OCI-LY7 (cell line): ENCODE measurements at regions not wholly inside any gene's neighbourhood (a gene's known extent, or its start where the extent isn't known, plus 50 kb on each side); places are given as distances from the start of the nearest gene placed in this dataset.

Experiments
- BruUV-seq: library from RNA; stranded (reverse); fragments of 400-500 nt; replicated peaks from 2 replicates; lab custom pipeline; 2021; lab: Mats Ljungman, UMichigan
- CTCF ChIA-PET: fragments of 300-600 bp; sonication (Branson Sonifier 250); formaldehyde crosslinking; loops from one replicate; lab custom pipeline; 2022; ENCODE audit warnings: antibody characterized with exemption; ENCODE audit not compliant: unreplicated experiment; lab: Charles Lee
- POLR2A ChIA-PET: fragments of 300-600 bp; sonication (Branson Sonifier 250); formaldehyde crosslinking; loops from one replicate; lab custom pipeline; 2022; ENCODE audit warnings: antibody characterized with exemption; lab: Charles Lee
- DNase-seq: peaks from one replicate; pipeline ENCODE4 v3.0.0-alpha.2; 2015; ENCODE audit warnings: low spot score
- H2AFZ ChIP-seq: fragments of 200-600 bp; sonication (generic), shearing (Covaris generic); 2 replicates; pipeline ENCODE4 v1.6.1; 2014; ENCODE audit warnings: mild to moderate bottlenecking, antibody characterized with exemption, low read length, moderate library complexity
- H3K27ac ChIP-seq: fragments of 200-600 bp; sonication (generic); 2 replicates; pipeline ENCODE4 v1.5.1; 2014; ENCODE audit warnings: mixed run types, low read depth, mild to moderate bottlenecking, moderate library complexity, low read length, inconsistent platforms; ENCODE audit not compliant: poor library complexity, severe bottlenecking
- H3K36me3 ChIP-seq: fragments of 200-600 bp; sonication (generic); 2 replicates; pipeline ENCODE4 v1.6.1; 2014; ENCODE audit warnings: mild to moderate bottlenecking, antibody characterized with exemption, low read length, moderate library complexity, mixed read lengths; ENCODE audit not compliant: insufficient read depth
- H3K4me1 ChIP-seq: fragments of 200-600 bp; sonication (generic); 2 replicates; pipeline ENCODE4 v1.5.1; 2014; ENCODE audit warnings: mild to moderate bottlenecking, low read length; ENCODE audit not compliant: insufficient read depth, poor library complexity, severe bottlenecking
- H3K4me2 ChIP-seq: fragments of 200-600 bp; sonication (generic); 2 replicates; pipeline ENCODE4 v1.6.1; 2014; ENCODE audit warnings: mild to moderate bottlenecking, low read length
- H3K4me3 ChIP-seq: fragments of 200-600 bp; sonication (generic); 2 replicates; pipeline ENCODE4 v1.5.1; 2014; ENCODE audit warnings: mild to moderate bottlenecking, low read depth, low read length; ENCODE audit not compliant: poor library complexity, severe bottlenecking
- H3K79me2 ChIP-seq: fragments of 200-600 bp; sonication (generic); 2 replicates; pipeline ENCODE4 v1.6.1; 2016; ENCODE audit warnings: low read depth, mild to moderate bottlenecking, low read length, moderate library complexity, mixed read lengths; ENCODE audit not compliant: insufficient read depth
- H3K9me2 ChIP-seq: fragments of 200-600 bp; sonication (generic); 2 replicates; pipeline ENCODE4 v1.6.1; 2016; ENCODE audit warnings: mild to moderate bottlenecking, low read length, mixed read lengths; ENCODE audit not compliant: insufficient read depth
- H3K9me3 ChIP-seq: fragments of 200-600 bp; sonication (generic); 2 replicates; pipeline ENCODE4 v1.6.1; 2014; ENCODE audit warnings: mild to moderate bottlenecking, mixed run types, low read length, mixed read lengths
- H4K20me1 ChIP-seq: fragments of 200-600 bp; sonication (generic); 2 replicates; pipeline ENCODE4 v1.6.1; 2014; ENCODE audit warnings: mild to moderate bottlenecking, antibody characterized with exemption, low read length, moderate library complexity, mixed read lengths; ENCODE audit not compliant: insufficient read depth
- EZH2phosphoT487 ChIP-seq: fragments of 200-600 bp; sonication (generic); IDR thresholded peaks from 2 replicates; pipeline ENCODE4 v1.6.1; 2018; ENCODE audit warnings: low read depth, borderline replicate concordance, mild to moderate bottlenecking, mixed run types, antibody characterized with exemption, low read length, moderate library complexity, mixed read lengths
- intact Hi-C: fragments of 100-400 bp; cut with micrococcal nuclease; formaldehyde crosslinking; loops from one replicate; pipeline ENCODE4 v1.10.0; 2022; ENCODE audit not compliant: unreplicated experiment
- TF ChIP-seq, protein P1 (sequence below): fragments of 200-600 bp; sonication (generic); conservative IDR thresholded peaks from 2 replicates; pipeline ENCODE4 v1.5.1; 2014; ENCODE audit warnings: mild to moderate bottlenecking, antibody characterized with exemption, low read length, moderate library complexity, mixed read lengths

DNA sequence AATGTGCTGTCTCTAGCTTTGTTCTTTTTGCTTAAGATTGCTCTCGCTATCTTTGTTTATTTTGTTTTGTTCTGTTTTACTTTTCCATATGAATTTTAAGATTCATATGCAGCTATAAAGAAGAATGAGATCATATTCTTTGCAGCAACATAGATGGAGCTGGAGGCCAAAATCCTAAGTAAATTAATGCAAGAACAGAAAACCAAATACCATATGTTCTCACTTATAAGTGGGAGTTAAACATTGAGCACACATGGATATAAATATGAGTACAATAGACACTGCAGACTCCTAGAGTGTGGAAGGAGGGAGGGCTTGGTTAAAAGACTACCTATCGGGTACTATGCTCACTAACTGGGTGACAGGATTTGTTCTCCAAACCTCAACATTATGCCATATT lies 237.8 kb downstream of the TRAM1L1 start:
- Histone ChIP-seq H3K79me2 (no peaks in the 10 kb centered on the region), H3K4me2 (no peak overlapping the region), H3K36me3 (no peaks in the 10 kb centered on the region), H2AFZ (no peak overlapping the region), H3K9me2 (no peaks in the 10 kb centered on the region), H3K9me3 (no peaks in the 10 kb centered on the region), H3K4me1 (no peaks in the 10 kb centered on the region), H4K20me1 (no peaks in the 10 kb centered on the region), H3K4me3 (no peak overlapping the region), H3K27ac (no peak overlapping the region)
- BruUV-seq, result no TSS peak
- intact Hi-C loops, result no loop called here
- DNase-seq, result no peak
- POLR2A ChIA-PET, result interaction anchor here (0.6 kb wide), 1 partner anchor 1368 kb away, joined by 3 read pairs; no protein-coding TSS in a partner anchor
- CTCF ChIA-PET, result no interaction called here
- no peak for TF ChIP-seq EZH2phosphoT487
- TF ChIP-seq, protein P1, sequence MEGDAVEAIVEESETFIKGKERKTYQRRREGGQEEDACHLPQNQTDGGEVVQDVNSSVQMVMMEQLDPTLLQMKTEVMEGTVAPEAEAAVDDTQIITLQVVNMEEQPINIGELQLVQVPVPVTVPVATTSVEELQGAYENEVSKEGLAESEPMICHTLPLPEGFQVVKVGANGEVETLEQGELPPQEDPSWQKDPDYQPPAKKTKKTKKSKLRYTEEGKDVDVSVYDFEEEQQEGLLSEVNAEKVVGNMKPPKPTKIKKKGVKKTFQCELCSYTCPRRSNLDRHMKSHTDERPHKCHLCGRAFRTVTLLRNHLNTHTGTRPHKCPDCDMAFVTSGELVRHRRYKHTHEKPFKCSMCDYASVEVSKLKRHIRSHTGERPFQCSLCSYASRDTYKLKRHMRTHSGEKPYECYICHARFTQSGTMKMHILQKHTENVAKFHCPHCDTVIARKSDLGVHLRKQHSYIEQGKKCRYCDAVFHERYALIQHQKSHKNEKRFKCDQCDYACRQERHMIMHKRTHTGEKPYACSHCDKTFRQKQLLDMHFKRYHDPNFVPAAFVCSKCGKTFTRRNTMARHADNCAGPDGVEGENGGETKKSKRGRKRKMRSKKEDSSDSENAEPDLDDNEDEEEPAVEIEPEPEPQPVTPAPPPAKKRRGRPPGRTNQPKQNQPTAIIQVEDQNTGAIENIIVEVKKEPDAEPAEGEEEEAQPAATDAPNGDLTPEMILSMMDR, result no peak

DNA sequence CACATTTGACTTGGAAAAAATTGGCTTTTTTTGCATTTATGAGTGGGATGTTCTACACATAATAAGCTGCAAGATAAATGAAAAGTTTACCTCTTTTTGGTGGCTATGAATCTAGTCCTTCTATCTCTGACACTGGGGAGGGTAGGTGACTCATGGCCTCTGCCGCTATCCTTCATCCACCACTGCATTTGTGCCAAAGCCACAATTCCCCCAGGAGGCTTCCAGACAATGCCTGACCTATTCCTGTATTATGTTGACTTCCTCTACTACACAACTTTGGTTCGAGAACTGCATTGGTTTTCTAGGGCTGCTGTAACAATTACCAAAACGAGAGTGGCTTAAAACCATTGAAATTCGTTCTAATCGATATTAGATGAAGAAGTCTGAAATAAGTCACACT lies 245.6 kb downstream of the TRAM1L1 start:
- TF ChIP-seq, protein P1, result no peak
- no peak for TF ChIP-seq EZH2phosphoT487
- intact Hi-C loops, result no loop called here
- no peaks in the 10 kb centered on the region for H3K9me2 ChIP-seq
- no peaks in the 10 kb centered on the region for H4K20me1 ChIP-seq
- no peaks in the 10 kb centered on the region for H3K36me3 ChIP-seq
- no peaks in the 10 kb centered on the region for H3K79me2 ChIP-seq
- H3K4me1 ChIP-seq, result no peaks in the 10 kb centered on the region
- CTCF ChIA-PET, result no interaction called here
- H3K27ac ChIP-seq, result no peak overlapping the region
- no peak for DNase-seq
- no TSS peak for BruUV-seq
- POLR2A ChIA-PET, result no interaction called here
- no peaks in the 10 kb centered on the region for H3K9me3 ChIP-seq
- no peak overlapping the region for H3K4me2 ChIP-seq
- H2AFZ ChIP-seq, result no peak overlapping the region
- H3K4me3 ChIP-seq, result no peak overlapping the region

DNA sequence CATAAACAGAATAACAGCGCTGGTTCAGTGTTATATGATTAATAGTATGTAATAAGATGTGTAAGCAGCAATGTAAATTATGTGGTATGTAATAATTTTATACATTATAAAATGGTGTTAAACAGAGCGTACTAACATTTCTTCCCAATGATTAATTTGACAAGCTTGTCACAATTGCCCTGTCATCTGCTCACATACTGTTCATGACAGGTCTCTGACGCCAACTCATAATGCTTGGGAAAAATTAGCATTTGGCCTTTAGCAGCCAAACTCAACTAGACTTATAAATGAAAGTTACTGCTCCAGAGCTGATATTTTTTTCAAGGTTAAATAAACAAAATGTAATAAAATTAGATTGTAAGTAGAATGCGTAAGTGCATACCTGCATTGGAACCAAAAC lies 246.8 kb downstream of the TRAM1L1 start:
- no peak overlapping the region for H3K27ac ChIP-seq
- H3K36me3 ChIP-seq, result no peaks in the 10 kb centered on the region
- H3K79me2 ChIP-seq, result no peaks in the 10 kb centered on the region
- ChIA-PET CTCF (no interaction called here), POLR2A (no interaction called here)
- H3K4me3 ChIP-seq, result no peak overlapping the region
- intact Hi-C loops, result no loop called here
- no peak for TF ChIP-seq EZH2phosphoT487
- TF ChIP-seq, protein P1, result no peak
- no peak for DNase-seq
- H2AFZ ChIP-seq, result no peak overlapping the region
- BruUV-seq, result no TSS peak
- no peaks in the 10 kb centered on the region for H3K9me2 ChIP-seq
- no peak overlapping the region for H3K4me2 ChIP-seq
- H4K20me1 ChIP-seq, result no peaks in the 10 kb centered on the region
- H3K9me3 ChIP-seq, result no peaks in the 10 kb centered on the region
- H3K4me1 ChIP-seq, result no peaks in the 10 kb centered on the region
